Activated CD4-positive, alpha-beta memory T cell treated with anti-CD3 and anti-CD28 coated beads for 36 hours (primary cell): ENCODE measurements at regions not wholly inside any gene's neighbourhood (a gene's known extent, or its start where the extent isn't known, plus 50 kb on each side); places are given as distances from the start of the nearest gene placed in this dataset.

ENCODE experiments used
- CTCF ChIA-PET: fragments of 350-600 bp; sonication (Branson Sonifier 250); formaldehyde crosslinking; loops from one replicate; lab custom pipeline; 2021; ENCODE audit warnings: antibody characterized with exemption, inconsistent platforms; lab: Charles Lee
- POLR2A ChIA-PET: fragments of 350-600 bp; sonication (Branson Sonifier 250); formaldehyde crosslinking; loops from one replicate; lab custom pipeline; 2021; ENCODE audit warnings: antibody characterized with exemption; lab: Charles Lee
- DNase-seq: peaks from one replicate; pipeline ENCODE4 v3.0.0-alpha.2; 2020
- H3K27ac Mint-ChIP-seq: one replicate; pipeline ENCODE4 v1.8.0; 2021; ENCODE audit warnings: mixed read lengths
- H3K27me3 Mint-ChIP-seq: one replicate; pipeline ENCODE4 v1.8.0; 2021; ENCODE audit warnings: mixed read lengths
- H3K36me3 Mint-ChIP-seq: one replicate; pipeline ENCODE4 v1.8.0; 2021; ENCODE audit warnings: mixed read lengths
- H3K4me1 Mint-ChIP-seq: one replicate; pipeline ENCODE4 v1.8.0; 2021; ENCODE audit warnings: low read depth, mixed read lengths
- H3K4me3 Mint-ChIP-seq: one replicate; pipeline ENCODE4 v1.8.0; 2021; ENCODE audit warnings: mild to moderate bottlenecking, mixed read lengths
- H3K9me3 Mint-ChIP-seq: one replicate; pipeline ENCODE4 v1.8.0; 2021; ENCODE audit warnings: mixed read lengths
- intact Hi-C: fragments of 100-400 bp; cut with micrococcal nuclease; formaldehyde crosslinking; loops from one replicate; pipeline ENCODE4 v1.15.1; 2023

DNA sequence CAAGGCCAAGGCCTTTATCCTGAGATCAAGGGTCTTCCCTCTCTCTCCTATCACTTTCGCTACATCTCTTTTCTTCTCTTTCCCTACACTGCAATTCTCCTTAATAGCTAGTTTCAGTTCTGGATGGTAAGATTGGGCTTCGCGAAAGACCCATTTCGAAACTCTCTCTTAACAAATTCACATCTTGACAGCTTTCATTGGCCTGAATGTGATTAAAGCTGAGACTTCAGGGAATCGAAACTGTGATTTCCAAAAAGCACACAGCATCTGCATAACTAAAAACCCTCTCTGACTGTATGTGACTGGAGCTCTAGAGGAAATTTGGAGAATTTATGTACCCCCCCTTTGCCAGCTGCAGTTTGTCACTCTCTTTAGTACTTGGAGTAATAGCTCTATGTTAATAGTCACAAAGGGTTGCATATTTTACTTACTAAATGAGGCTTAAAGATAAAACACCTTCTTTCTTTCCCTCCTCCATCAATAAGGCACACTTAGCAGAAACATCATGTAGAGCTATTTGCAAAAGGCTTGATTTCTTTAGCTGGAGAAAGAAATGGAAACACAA, 105.3 kb upstream of the FAM20A start:
- no peaks in the 10 kb centered on the region for H3K36me3 Mint-ChIP-seq

DNA sequence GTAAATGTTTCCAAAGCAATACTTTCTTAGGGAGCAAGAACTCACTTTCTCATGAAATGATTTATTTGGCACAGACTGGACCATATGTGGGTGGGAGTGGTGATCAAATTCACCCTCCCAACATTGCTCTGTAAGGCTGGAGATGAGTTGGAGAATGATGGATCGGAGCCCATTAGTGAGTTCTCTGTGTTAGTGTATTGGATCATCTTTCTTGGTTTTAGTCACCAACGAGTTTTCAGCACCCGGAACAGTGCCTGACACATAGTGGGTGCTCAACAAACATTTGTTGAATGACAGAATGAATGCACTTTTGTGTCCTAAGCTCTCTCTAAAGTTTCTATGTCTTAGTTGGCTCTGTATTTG, 104.5 kb upstream of the FAM20A start:
- ChIA-PET POLR2A (no interaction called here), CTCF (no interaction called here)
- no peak for DNase-seq
- intact Hi-C loops, result no loop called here
- Mint-ChIP-seq H3K4me3 (no peak overlapping the region), H3K36me3 (no peaks in the 10 kb centered on the region), H3K4me1 (no peaks in the 10 kb centered on the region), H3K9me3 (no peaks in the 10 kb centered on the region), H3K27me3 (peaks cover 4% of the 10 kb centered on the region), H3K27ac (no peak overlapping the region)

More for the DNA sequence above, 105.3 kb upstream of the FAM20A start:
- ChIA-PET CTCF (no interaction called here), POLR2A (no interaction called here)
- no peaks in the 10 kb centered on the region for H3K9me3 Mint-ChIP-seq
- H3K27ac Mint-ChIP-seq, result no peak overlapping the region
- H3K27me3 Mint-ChIP-seq, result peaks cover 6% of the 10 kb centered on the region
- H3K4me1 Mint-ChIP-seq, result no peaks in the 10 kb centered on the region
- DNase-seq, result no peak
- H3K4me3 Mint-ChIP-seq, result no peak overlapping the region
- intact Hi-C loops, result no loop called here

DNA sequence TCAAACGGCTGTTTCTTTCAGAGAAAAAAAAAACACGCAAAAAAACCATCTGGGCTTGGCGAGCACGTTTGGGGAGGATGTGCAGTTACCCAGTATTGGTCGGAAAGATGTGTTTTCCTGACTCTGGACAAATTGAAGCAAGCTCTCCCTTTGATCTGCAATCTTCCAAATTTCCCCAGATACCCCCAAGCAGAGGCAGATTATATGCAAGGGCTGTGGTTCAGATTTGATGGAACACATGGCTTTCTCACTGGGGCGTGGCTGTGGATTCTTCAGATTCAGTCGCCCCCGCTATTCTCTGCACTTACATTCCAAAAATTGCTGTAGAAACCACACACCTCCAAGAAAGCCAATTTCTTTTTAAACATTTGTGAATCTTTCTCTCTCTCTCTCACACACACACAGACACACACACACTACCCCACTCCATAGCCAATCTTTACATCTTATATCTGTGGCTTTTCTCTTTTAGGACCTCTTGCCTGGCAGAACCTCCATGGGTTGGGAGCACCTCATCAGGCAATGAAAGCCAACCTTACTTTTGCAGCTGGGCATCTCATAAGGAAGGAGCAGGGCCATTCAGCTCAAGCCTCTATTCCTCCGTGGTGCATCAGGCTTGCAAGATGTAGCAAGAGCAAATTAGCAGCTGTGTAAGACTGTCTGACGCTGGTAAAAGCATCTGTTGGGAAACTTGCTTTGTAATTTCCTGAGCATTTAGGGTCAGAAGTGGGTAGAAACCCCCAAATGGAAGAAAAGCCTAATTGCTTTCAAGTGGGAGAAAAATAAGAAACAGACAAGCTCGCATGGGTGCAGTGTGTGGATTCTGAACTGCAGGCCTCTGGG, 103.9 kb upstream of the FAM20A start:
- H3K4me3 Mint-ChIP-seq, result no peak overlapping the region
- no peaks in the 10 kb centered on the region for H3K4me1 Mint-ChIP-seq
- H3K9me3 Mint-ChIP-seq, result no peaks in the 10 kb centered on the region
- ChIA-PET CTCF (no interaction called here), POLR2A (no interaction called here)
- DNase-seq, result no peak
- H3K27ac Mint-ChIP-seq, result no peak overlapping the region
- intact Hi-C loops, result no loop called here
- no peaks in the 10 kb centered on the region for H3K36me3 Mint-ChIP-seq
- peaks cover 4% of the 10 kb centered on the region for H3K27me3 Mint-ChIP-seq

DNA sequence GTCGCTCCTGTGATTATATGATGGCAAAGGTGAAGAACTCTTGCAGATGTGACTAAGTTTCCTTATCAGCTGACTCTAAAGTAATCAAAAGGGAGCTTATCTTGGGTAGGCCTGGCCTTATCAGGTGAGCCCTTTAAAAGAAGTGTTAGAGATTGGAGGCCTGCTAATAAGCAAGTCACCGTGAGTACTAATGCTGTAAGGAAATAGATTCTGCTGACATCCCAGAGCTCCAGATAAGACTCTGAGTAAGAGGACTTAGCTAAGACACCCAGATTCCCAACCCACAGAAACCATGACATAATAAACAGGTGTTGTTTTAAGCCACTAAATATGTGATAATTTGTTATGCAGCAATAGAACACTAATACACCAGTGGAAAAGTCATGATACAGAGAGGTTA, 99.9 kb upstream of the FAM20A start:
- Mint-ChIP-seq H3K9me3 (no peaks in the 10 kb centered on the region), H3K27ac (no peak overlapping the region), H3K27me3 (peaks cover 2% of the 10 kb centered on the region), H3K36me3 (no peaks in the 10 kb centered on the region), H3K4me3 (no peak overlapping the region), H3K4me1 (no peaks in the 10 kb centered on the region)
- ChIA-PET POLR2A (no interaction called here), CTCF (no interaction called here)
- no peak for DNase-seq
- intact Hi-C loops, result no loop called here

DNA sequence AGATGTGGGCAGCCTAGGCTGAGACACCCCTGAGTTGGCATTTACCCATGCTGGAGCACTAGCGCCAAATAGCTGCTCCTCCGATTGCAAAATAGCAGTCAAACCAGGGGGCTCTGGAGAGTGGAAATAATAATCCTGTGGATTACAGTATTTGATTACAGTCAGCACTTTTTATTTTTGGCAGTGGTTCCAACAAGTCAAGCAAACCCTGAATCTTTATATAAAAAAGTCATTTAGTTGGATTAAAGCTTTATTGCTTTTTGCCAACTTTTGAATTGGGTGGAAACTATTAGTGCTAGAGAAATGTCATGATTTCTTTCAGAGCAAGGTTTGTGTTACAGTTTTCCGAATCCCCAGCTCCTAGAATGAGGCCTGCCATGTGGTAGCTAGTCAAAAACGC, 99.3 kb upstream of the FAM20A start:
- Mint-ChIP-seq H3K9me3 (no peaks in the 10 kb centered on the region), H3K27me3 (peaks cover 2% of the 10 kb centered on the region), H3K4me1 (no peaks in the 10 kb centered on the region), H3K36me3 (no peaks in the 10 kb centered on the region), H3K4me3 (no peak overlapping the region), H3K27ac (no peak overlapping the region)
- CTCF ChIA-PET, result no interaction called here
- POLR2A ChIA-PET, result no interaction called here
- DNase-seq, result no peak
- intact Hi-C loops, result no loop called here

DNA sequence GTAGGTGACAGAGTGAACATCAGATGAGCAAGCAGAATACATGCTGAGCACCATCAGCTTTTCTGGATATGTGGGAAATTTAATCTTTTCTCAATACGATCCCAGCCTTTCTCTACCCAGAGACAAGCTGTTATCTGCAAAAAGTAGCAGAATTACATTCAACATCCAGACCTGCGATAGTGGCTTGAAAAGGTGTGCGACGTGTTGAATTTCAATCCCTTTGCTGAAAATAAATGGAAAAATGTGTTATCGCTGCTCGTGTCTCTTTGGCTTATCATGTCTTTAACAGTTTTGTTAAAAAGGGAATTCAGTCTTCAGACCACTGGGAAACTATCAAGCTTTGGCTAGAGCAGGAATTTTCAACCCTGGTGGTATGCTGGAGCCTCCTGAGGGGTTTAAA, 98.8 kb upstream of the FAM20A start:
- no peaks in the 10 kb centered on the region for H3K36me3 Mint-ChIP-seq
- H3K9me3 Mint-ChIP-seq, result no peaks in the 10 kb centered on the region
- CTCF ChIA-PET, result no interaction called here
- H3K4me1 Mint-ChIP-seq, result no peaks in the 10 kb centered on the region
- no peak for DNase-seq
- intact Hi-C loops, result no loop called here
- POLR2A ChIA-PET, result no interaction called here
- no peak overlapping the region for H3K27ac Mint-ChIP-seq
- peaks cover 2% of the 10 kb centered on the region for H3K27me3 Mint-ChIP-seq
- no peak overlapping the region for H3K4me3 Mint-ChIP-seq

DNA sequence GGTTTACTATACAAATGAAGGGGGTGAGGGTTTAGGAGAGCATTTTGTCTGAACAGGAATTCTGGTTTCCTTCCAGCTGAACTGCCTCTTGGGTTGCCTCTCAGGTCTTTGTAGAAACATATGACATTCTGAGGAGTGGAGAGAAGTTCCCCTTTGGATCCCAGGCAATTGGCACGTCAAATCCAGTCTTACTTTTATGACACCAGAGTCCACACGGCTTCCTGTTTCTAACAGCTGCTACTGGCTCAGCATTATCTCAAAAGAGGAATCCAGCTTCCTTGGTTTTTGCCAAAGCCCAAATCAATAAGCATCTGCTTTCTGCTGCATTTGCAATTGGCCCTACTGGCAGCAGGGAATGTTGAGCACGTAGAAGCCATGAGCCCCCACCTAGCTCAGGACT, 97.6 kb upstream of the FAM20A start:
- H3K27ac Mint-ChIP-seq, result no peak overlapping the region
- no peaks in the 10 kb centered on the region for H3K9me3 Mint-ChIP-seq
- DNase-seq, result no peak
- peaks cover 2% of the 10 kb centered on the region for H3K27me3 Mint-ChIP-seq
- H3K4me1 Mint-ChIP-seq, result no peaks in the 10 kb centered on the region
- POLR2A ChIA-PET, result no interaction called here
- intact Hi-C loops, result no loop called here
- no peaks in the 10 kb centered on the region for H3K36me3 Mint-ChIP-seq
- no peak overlapping the region for H3K4me3 Mint-ChIP-seq
- CTCF ChIA-PET, result no interaction called here

DNA sequence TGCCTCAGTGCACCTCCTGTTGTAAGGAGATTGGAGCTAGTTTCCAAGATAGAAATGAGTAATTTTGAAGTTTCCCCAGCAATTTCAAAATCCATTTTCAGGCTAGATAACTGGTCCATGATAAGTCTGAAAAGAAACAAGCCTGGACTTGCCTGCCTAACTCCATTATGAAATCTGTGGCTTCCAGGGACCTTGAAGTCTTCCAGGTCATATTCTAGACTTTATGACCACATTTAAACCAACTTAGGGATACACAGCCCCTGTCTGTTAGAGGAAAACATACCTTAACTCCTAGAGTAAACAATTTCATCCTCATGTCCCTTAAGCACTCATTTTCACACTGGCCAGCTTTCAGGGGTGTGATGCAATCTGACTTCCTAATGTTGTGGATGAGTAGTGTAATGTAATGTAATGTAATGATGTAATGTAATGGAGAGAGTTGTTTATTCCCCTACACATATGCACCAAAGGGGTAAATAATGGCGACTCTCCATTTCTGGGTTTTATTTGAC, 96.7 kb upstream of the FAM20A start:
- Mint-ChIP-seq H3K4me3 (no peak overlapping the region), H3K9me3 (no peaks in the 10 kb centered on the region), H3K4me1 (no peaks in the 10 kb centered on the region), H3K36me3 (no peaks in the 10 kb centered on the region), H3K27ac (no peak overlapping the region), H3K27me3 (peaks cover 2% of the 10 kb centered on the region)
- intact Hi-C loops, result no loop called here
- no peak for DNase-seq
- ChIA-PET CTCF (no interaction called here), POLR2A (no interaction called here)

DNA sequence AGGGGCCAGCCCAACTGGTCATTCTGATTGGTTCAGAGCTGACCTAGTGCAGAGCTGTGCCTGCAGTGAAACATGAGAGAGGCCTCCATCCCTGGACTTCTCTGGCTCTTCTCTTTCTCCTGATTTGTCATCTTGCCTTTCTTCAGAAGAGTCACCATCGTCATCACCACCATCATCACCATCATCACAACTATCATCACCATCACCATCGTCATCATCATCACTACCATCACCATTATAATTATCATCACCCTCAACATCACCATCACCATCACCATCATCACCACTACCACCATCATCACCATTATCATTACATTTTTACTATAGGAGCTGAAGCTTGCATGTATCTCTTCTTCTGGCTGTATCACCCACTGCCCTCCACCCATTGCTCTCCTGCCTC, 94.5 kb upstream of the FAM20A start:
- Mint-ChIP-seq H3K36me3 (no peaks in the 10 kb centered on the region), H3K4me1 (no peaks in the 10 kb centered on the region), H3K4me3 (no peak overlapping the region), H3K9me3 (no peaks in the 10 kb centered on the region), H3K27ac (no peak overlapping the region), H3K27me3 (peaks cover 2% of the 10 kb centered on the region)
- CTCF ChIA-PET, result no interaction called here
- no peak for DNase-seq
- POLR2A ChIA-PET, result no interaction called here
- intact Hi-C loops, result no loop called here

DNA sequence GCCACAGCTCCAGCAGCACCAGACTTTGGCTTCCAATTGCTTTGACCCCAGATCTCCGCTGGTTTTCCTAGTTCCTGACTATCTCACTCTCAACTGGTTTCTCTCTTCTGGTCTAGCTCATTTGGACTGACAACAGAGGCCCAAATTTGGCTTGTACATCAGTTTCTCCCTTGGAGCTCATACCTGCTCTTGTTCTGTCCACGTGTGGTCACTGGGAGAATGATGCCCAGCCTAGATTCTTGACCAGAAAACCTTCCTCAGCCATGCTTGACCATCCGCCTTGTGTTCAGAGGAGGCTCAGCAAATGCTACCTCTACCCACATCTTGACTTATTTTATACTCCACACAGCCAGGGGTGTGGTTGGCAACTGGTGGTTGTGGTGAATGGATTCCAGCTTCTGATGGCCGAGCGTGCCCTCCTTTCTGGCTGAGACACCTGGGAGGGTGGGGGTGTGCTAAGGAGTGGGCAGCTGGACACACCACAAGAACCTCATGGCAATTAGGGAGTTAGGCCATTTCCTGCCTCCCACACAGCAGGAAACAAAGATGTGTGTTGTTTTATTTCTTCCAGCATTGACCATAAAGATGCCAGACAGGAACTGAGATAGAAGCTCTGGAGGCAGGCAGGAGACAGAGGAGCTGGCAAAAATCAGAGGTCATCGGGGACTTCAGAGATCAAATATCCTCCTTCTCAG, 93.8 kb upstream of the FAM20A start:
- CTCF ChIA-PET, result no interaction called here
- H3K9me3 Mint-ChIP-seq, result no peaks in the 10 kb centered on the region

DNA sequence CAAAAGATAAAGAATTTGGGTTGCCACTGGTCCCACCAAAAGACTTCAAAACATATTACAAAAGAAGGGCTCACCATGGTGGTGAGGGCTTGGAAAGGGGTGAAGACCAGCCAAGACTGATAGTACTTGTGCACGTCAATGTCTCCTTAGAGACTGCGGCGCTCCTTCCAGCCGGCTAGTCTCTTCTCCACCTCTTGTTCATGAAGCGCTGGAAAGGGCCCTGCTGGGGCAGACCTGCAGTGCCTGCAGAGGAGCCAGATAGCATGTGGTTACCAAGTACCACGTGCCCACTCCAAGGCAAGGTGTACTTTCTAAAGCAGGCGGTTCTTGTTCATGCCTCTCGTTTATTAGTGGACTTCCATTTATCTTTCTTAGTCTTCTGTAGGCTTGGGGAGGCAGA, 92.7 kb upstream of the FAM20A start:
- Mint-ChIP-seq H3K27me3 (peaks cover 2% of the 10 kb centered on the region), H3K36me3 (no peaks in the 10 kb centered on the region), H3K9me3 (no peaks in the 10 kb centered on the region), H3K4me3 (no peak overlapping the region), H3K27ac (no peak overlapping the region), H3K4me1 (no peaks in the 10 kb centered on the region)
- DNase-seq, result no peak
- CTCF ChIA-PET, result no interaction called here
- POLR2A ChIA-PET, result no interaction called here
- intact Hi-C loops, result no loop called here

More for the DNA sequence above, 93.8 kb upstream of the FAM20A start:
- intact Hi-C loops, result no loop called here
- Mint-ChIP-seq H3K4me1 (no peaks in the 10 kb centered on the region), H3K27ac (no peak overlapping the region), H3K27me3 (no peaks in the 10 kb centered on the region), H3K4me3 (no peak overlapping the region), H3K36me3 (no peaks in the 10 kb centered on the region)
- POLR2A ChIA-PET, result no interaction called here
- DNase-seq, result no peak

DNA sequence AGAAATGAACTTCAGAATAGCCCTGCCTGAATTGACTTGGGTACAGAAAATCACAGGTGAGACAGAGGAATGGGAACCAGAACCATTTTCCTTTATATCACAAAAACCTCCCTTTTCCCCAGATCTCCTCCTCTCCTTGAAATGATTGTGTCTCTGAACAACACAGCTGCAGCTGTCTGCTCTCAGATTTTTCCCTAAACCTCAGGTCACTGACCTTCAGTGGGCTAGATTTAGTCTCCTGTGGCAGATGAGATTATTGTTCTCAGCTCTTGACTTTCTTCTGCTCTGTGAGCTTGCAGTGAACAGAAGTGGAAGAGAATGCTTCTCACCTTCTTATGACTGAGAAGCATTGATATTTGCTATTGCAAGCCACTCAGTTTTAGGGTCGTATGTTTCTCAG, 92.3 kb upstream of the FAM20A start:
- POLR2A ChIA-PET, result no interaction called here
- DNase-seq, result no peak
- H3K27me3 Mint-ChIP-seq, result peaks cover 2% of the 10 kb centered on the region
- H3K9me3 Mint-ChIP-seq, result no peaks in the 10 kb centered on the region
- H3K4me3 Mint-ChIP-seq, result no peak overlapping the region
- H3K27ac Mint-ChIP-seq, result no peak overlapping the region
- H3K36me3 Mint-ChIP-seq, result no peaks in the 10 kb centered on the region
- CTCF ChIA-PET, result no interaction called here
- H3K4me1 Mint-ChIP-seq, result no peaks in the 10 kb centered on the region
- intact Hi-C loops, result no loop called here
